WERI-Rb-1 (cell line): ENCODE measurements at regions not wholly inside any gene's neighbourhood (a gene's known extent, or its start where the extent isn't known, plus 50 kb on each side); places are given as distances from the start of the nearest gene placed in this dataset.

Source experiments
- DNase-seq: peaks from one replicate; pipeline ENCODE4 v3.0.0-alpha.2; 2020
- H3K27ac ChIP-seq: fragments of 250-450 bp; sonication (Bioruptor Pico); 2 replicates; pipeline ENCODE4 v1.5.1; 2020; ENCODE audit warnings: mild to moderate bottlenecking, moderate library complexity
- H3K27me3 ChIP-seq: fragments of 250-450 bp; sonication (Bioruptor Pico); 2 replicates; pipeline ENCODE4 v1.5.1; 2021; ENCODE audit warnings: mild to moderate bottlenecking, low read depth, moderate library complexity; ENCODE audit not compliant: insufficient read depth, severe bottlenecking
- H3K36me3 ChIP-seq: fragments of 250-450 bp; sonication (Bioruptor Pico); 2 replicates; pipeline ENCODE4 v1.5.1; 2020; ENCODE audit warnings: mild to moderate bottlenecking, moderate library complexity
- H3K4me3 ChIP-seq: 2 replicates; pipeline ENCODE4 v1.5.1; 2011; ENCODE audit warnings: low read depth, mild to moderate bottlenecking, control low read depth, low read length
- H3K9me3 ChIP-seq: fragments of 250-450 bp; sonication (Bioruptor Pico); 2 replicates; pipeline ENCODE4 v1.5.1; 2021; ENCODE audit warnings: mild to moderate bottlenecking, moderate library complexity; ENCODE audit not compliant: severe bottlenecking
- TF ChIP-seq, protein P1 (sequence below): IDR thresholded peaks from 2 replicates; pipeline ENCODE4 v1.5.1; 2011; ENCODE audit warnings: low read depth, mild to moderate bottlenecking, control low read depth, inconsistent platforms, low read length

DNA sequence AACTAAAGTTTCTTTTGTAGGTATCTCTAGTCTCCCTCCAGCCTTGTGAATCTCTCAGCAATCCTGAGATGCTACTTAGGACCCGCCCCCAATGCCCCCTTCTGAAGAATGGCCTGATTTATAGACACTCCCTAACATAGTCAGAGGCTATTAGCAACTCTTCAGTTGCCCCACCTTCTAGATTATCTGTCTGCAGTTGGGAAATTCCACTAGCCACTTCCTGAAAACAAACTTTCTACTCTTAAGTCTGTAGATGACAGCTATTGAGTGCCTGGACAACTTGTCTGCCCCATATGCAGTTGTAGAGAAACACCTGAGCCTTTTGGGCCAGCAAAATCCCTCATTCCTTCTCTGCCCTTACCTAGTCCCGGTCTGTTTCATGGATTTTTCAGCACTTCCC, 188.2 kb upstream of the PREP start:
- H3K4me3 ChIP-seq = no peak overlapping the region
- no peak for DNase-seq
- no peaks in the 10 kb centered on the region for H3K27me3 ChIP-seq
- no peaks in the 10 kb centered on the region for H3K9me3 ChIP-seq
- TF ChIP-seq, protein P1, sequence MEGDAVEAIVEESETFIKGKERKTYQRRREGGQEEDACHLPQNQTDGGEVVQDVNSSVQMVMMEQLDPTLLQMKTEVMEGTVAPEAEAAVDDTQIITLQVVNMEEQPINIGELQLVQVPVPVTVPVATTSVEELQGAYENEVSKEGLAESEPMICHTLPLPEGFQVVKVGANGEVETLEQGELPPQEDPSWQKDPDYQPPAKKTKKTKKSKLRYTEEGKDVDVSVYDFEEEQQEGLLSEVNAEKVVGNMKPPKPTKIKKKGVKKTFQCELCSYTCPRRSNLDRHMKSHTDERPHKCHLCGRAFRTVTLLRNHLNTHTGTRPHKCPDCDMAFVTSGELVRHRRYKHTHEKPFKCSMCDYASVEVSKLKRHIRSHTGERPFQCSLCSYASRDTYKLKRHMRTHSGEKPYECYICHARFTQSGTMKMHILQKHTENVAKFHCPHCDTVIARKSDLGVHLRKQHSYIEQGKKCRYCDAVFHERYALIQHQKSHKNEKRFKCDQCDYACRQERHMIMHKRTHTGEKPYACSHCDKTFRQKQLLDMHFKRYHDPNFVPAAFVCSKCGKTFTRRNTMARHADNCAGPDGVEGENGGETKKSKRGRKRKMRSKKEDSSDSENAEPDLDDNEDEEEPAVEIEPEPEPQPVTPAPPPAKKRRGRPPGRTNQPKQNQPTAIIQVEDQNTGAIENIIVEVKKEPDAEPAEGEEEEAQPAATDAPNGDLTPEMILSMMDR = no peak
- no peaks in the 10 kb centered on the region for H3K36me3 ChIP-seq
- H3K27ac ChIP-seq = no peak overlapping the region

DNA sequence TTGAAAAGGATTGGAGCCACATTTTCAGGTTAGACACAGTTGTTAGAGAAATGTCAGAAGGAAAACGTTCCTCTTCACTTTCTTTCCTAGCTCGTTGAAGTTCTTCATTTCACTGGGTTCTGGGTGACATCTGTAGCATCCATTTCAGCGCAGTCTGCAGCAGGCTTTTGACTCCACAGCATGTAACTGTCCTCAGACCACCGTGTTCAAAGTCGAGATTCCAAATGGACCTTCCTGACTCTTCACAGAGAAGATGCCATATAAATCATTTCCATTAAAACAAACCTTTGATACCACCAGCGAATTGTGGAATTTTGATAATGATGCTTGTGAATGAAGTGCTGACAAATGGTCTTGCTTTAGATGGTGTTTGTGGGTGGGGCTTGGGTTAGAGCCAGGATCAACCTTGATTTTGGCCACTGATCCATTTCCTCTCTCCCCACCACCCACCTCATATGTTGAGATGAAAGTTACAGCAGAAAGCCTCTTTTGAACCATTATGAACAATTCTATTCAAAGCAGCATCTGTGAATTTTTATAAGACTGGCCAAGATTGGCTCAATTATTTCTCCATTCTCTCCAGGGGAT, 185.3 kb upstream of the PREP start:
- Histone ChIP-seq H3K4me3 (no peak overlapping the region), H3K36me3 (no peaks in the 10 kb centered on the region), H3K27me3 (no peaks in the 10 kb centered on the region), H3K9me3 (no peaks in the 10 kb centered on the region), H3K27ac (no peak overlapping the region)
- TF ChIP-seq, protein P1 = no peak
- DNase-seq = no peak

DNA sequence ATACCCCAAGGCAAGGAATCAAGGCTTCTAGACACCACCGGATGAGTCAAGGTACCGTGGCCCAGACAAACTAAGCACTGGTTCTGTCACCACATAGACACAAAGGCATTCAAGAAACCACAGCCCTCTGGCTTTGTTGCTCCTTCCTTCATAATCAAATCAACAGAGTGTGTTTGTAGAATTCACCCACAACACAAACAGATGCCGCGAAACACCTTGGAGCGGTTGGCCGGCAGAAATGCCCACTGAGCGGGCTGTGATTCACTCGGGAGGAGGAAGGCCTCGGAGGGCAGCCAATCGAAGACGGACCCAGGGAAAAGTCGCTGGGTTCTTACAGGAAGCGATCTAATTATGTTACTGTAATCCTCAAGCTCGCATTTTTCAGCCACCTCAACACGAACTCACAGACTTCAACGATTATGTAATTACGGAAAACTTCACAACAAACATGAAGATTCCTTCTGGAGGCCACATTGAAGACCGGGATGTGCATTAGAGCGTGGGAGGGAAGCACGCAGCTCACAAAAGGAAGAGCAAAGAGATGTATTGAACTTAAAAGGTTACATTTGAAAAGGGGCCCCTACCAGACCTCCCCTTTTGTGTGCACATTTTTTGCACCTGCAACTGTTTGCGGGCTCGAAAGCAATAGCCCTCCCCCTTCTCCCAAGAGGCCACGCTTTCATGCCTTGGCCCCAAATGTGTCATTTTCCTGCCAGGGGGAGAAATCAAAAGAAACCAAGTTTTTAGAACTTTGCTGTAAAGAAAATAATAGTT, 184.7 kb upstream of the PREP start:
- no peaks in the 10 kb centered on the region for H3K9me3 ChIP-seq
- H3K27me3 ChIP-seq = no peaks in the 10 kb centered on the region
- no peak for DNase-seq
- H3K4me3 ChIP-seq = no peak overlapping the region
- no peak overlapping the region for H3K27ac ChIP-seq
- TF ChIP-seq, protein P1 = no peak
- H3K36me3 ChIP-seq = no peaks in the 10 kb centered on the region

DNA sequence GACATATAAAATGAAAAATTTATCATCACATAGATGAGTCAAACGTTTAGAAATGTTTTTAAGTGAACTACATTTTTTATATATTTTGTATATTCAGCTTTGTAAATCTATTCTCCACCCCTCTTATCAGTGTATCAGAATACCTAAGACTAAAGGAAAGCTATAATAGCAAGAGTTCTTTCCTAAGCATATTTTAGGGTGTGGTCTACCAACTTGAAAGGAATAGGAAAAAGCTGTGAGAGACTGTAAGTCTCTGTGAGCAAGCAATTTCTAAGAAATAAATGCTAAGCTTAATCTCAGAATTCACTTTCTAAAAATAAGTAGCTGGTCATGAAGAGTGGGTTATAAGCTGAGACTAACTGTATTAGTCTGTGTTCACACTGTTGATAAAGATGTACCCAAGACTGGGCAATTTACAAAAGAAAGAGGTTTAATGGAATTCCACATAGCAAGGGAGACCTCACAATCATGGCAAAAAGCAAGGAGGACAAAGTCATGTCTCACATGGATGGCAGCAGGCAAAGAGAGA, 175.4 kb upstream of the PREP start:
- Histone ChIP-seq H3K9me3 (no peaks in the 10 kb centered on the region), H3K27ac (no peak overlapping the region), H3K36me3 (no peaks in the 10 kb centered on the region), H3K27me3 (no peaks in the 10 kb centered on the region), H3K4me3 (no peak overlapping the region)
- no peak for DNase-seq
- TF ChIP-seq, protein P1 = no peak

DNA sequence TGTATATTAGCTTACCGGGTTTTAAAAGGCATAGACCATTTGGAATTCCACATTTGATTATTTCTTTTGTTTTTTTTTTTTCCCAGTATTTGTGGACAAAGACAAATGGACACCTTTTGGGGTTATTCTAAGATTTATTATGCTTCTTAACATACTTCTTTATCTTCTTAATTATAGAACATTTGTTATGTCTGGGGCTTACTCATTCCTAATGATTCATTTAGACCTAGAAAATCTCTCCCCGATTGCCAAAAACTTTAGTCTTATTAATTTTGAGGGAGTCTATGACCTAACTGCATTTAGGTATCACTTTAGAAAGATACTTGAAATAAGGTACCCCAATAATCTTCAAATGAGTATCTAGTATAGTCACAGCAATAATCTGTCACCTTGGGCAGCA, 170.7 kb upstream of the PREP start:
- Histone ChIP-seq H3K36me3 (no peaks in the 10 kb centered on the region), H3K27ac (no peak overlapping the region), H3K9me3 (no peaks in the 10 kb centered on the region), H3K4me3 (no peak overlapping the region), H3K27me3 (no peaks in the 10 kb centered on the region)
- TF ChIP-seq, protein P1 = no peak
- DNase-seq = no peak

DNA sequence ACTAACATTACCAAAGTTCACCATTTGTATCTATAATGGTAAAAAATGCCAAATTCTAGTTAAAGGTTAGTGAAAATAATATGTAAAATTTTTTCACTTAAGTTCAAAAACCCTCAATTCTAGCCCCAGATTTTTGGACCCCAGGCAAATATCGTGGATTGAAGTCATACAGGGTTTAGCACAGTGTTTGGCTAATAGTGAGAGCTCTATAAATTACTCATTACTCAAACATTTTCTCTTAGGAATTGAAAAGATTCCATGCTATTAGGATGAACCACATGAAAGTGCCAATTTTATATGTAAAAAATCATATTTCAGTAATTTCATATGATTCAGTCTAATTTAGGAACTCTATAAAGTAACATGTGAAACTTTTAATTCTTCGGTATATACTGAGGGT, 170.3 kb upstream of the PREP start:
- Histone ChIP-seq H3K36me3 (no peaks in the 10 kb centered on the region), H3K27ac (no peak overlapping the region), H3K4me3 (no peak overlapping the region), H3K9me3 (no peaks in the 10 kb centered on the region), H3K27me3 (no peaks in the 10 kb centered on the region)
- DNase-seq = no peak
- TF ChIP-seq, protein P1 = no peak
